MM.1S (cell line): ENCODE measurements at regions not wholly inside any gene's neighbourhood (a gene's known extent, or its start where the extent isn't known, plus 50 kb on each side); places are given as distances from the start of the nearest gene placed in this dataset.

Experiments used
- EZH2 ChIP-seq: fragments of 300-600 bp; sonication (generic); optimal IDR thresholded peaks from 2 replicates; pipeline ENCODE3; 2017; ENCODE audit warnings: low read depth, mild to moderate bottlenecking, antibody characterized with exemption, low read length, mixed read lengths
- TF ChIP-seq, protein P1 (sequence below): fragments of 300-600 bp; sonication (generic); IDR thresholded peaks from 2 replicates; pipeline ENCODE4 v1.5.1; 2016; ENCODE audit warnings: antibody characterized with exemption, low read length, mixed read lengths

- TF ChIP-seq, protein P1, sequence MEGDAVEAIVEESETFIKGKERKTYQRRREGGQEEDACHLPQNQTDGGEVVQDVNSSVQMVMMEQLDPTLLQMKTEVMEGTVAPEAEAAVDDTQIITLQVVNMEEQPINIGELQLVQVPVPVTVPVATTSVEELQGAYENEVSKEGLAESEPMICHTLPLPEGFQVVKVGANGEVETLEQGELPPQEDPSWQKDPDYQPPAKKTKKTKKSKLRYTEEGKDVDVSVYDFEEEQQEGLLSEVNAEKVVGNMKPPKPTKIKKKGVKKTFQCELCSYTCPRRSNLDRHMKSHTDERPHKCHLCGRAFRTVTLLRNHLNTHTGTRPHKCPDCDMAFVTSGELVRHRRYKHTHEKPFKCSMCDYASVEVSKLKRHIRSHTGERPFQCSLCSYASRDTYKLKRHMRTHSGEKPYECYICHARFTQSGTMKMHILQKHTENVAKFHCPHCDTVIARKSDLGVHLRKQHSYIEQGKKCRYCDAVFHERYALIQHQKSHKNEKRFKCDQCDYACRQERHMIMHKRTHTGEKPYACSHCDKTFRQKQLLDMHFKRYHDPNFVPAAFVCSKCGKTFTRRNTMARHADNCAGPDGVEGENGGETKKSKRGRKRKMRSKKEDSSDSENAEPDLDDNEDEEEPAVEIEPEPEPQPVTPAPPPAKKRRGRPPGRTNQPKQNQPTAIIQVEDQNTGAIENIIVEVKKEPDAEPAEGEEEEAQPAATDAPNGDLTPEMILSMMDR: no peak
- no peak for TF ChIP-seq EZH2
Observed at GRCh38 chr1:244269169-244269568, 182.5 kb downstream of the ADSS2 start.
